SK-N-SH (cell line): ENCODE measurements at regions not wholly inside any gene's neighbourhood (a gene's known extent, or its start where the extent isn't known, plus 50 kb on each side); places are given as distances from the start of the nearest gene placed in this dataset.

Experiments
- CTCF ChIA-PET: fragments of 300-600, 350-600 bp; formaldehyde crosslinking; extraction: SDS; loops from one replicate; lab custom pipeline; 2021; lab: Yijun Ruan, JAX
- POLR2A ChIA-PET: fragments of 350-600 bp; sonication (Branson Sonifier 250); formaldehyde crosslinking; extraction: SDS; loops from one replicate; lab custom pipeline; 2020; ENCODE audit warnings: antibody characterized with exemption, inconsistent platforms; lab: Yijun Ruan, JAX
- DNase-seq: peaks from one replicate; pipeline ENCODE4 v3.0.0; 2012
- H2AFZ ChIP-seq: fragments of 200-600 bp; sonication (generic); 2 replicates; pipeline ENCODE4 v1.8.1; 2016; ENCODE audit warnings: antibody characterized with exemption, mild to moderate bottlenecking, low read depth
- H3F3A ChIP-seq: fragments of 200-600 bp; sonication (generic); replicated peaks from 2 replicates; pipeline ENCODE3; 2016; ENCODE audit warnings: antibody characterized with exemption, mild to moderate bottlenecking; ENCODE audit not compliant: insufficient read depth
- H3K27ac ChIP-seq, 2 experiments: fragments of 200-500 bp in 1 of 2; fragments of 200-600 bp in 1 of 2; sonication (Bioruptor generic) in 1 of 2; sonication (generic), shearing (Covaris generic) in 1 of 2; 2 replicates each; pipeline versions ENCODE4 v1.5.1 to v1.6.1; 2014 to 2016; ENCODE audit warnings: low read depth in 2 of 2, inconsistent platforms in 1 of 2, low read length in 1 of 2, mild to moderate bottlenecking in 1 of 2, mixed read lengths in 1 of 2
- H3K27me3 ChIP-seq: fragments of 200-600 bp; sonication (generic), shearing (Covaris generic); 2 replicates; pipeline ENCODE4 v1.6.1; 2016; ENCODE audit warnings: mixed run types; ENCODE audit not compliant: insufficient read depth
- H3K36me3 ChIP-seq, 2 experiments: fragments of 200-500 bp in 1 of 2; fragments of 200-600 bp in 1 of 2; sonication (Bioruptor generic) in 1 of 2; sonication (generic) in 1 of 2; replicated peaks in 1 of 2; 2 replicates each; pipeline versions ENCODE3 to v1.5.1; 2014 to 2016; ENCODE audit warnings: low read length in 1 of 2, mild to moderate bottlenecking in 1 of 2; ENCODE audit not compliant: insufficient read depth in 2 of 2, control insufficient read depth in 1 of 2
- H3K4me1 ChIP-seq, 2 experiments: fragments of 200-500 bp in 1 of 2; fragments of 200-600 bp in 1 of 2; sonication (Bioruptor generic) in 1 of 2; sonication (generic), shearing (Covaris generic) in 1 of 2; 2 replicates each; pipeline versions ENCODE4 v1.5.1 to v1.6.1; 2014 to 2016; ENCODE audit warnings: low read depth in 1 of 2, low read length in 1 of 2, mixed run types in 1 of 2; ENCODE audit not compliant: insufficient read depth in 2 of 2, control insufficient read depth in 1 of 2
- H3K4me2 ChIP-seq: fragments of 200-600 bp; sonication (generic), shearing (Covaris generic); 2 replicates; pipeline ENCODE4 v1.6.1; 2017; ENCODE audit warnings: mixed run types
- H3K4me3 ChIP-seq, 2 experiments: fragments of 200-500 bp in 1 of 2; fragments of 200-600 bp in 1 of 2; sonication (Bioruptor generic) in 1 of 2; sonication (generic), shearing (Covaris generic) in 1 of 2; 2 replicates each; pipeline versions ENCODE4 v1.5.1 to v1.8.1; 2014 to 2016; ENCODE audit warnings: low read depth in 2 of 2, inconsistent platforms in 1 of 2, low read length in 1 of 2, mild to moderate bottlenecking in 1 of 2, mixed read lengths in 1 of 2, moderate library complexity in 1 of 2
- H3K79me2 ChIP-seq: fragments of 200-600 bp; sonication (generic); 2 replicates; pipeline ENCODE4 v1.8.1; 2017; ENCODE audit warnings: mild to moderate bottlenecking; ENCODE audit not compliant: insufficient read depth
- H3K9ac ChIP-seq: fragments of 200-600 bp; sonication (generic); 2 replicates; pipeline ENCODE4 v1.6.1; 2017; ENCODE audit warnings: mixed run types
- H3K9me2 ChIP-seq: fragments of 200-600 bp; sonication (generic); 2 replicates; pipeline ENCODE4 v1.6.1; 2017; ENCODE audit warnings: mixed run types
- H3K9me3 ChIP-seq: fragments of 200-600 bp; sonication (generic); 2 replicates; pipeline ENCODE4 v1.6.1; 2017; ENCODE audit warnings: mixed run types, mild to moderate bottlenecking, moderate library complexity
- H4K20me1 ChIP-seq: fragments of 200-600 bp; sonication (generic); 2 replicates; pipeline ENCODE4 v1.6.1; 2017; ENCODE audit warnings: mild to moderate bottlenecking, mixed run types; ENCODE audit not compliant: insufficient read depth
- CHD2 ChIP-seq: fragments of 150-350 bp; IDR thresholded peaks from 2 replicates; pipeline ENCODE4 v1.6.1; 2018; ENCODE audit warnings: low read length; ENCODE audit not compliant: partially characterized antibody
- ELF1 ChIP-seq: IDR thresholded peaks from 2 replicates; pipeline ENCODE4 v1.4.0; 2012
- EZH2phosphoT487 ChIP-seq: fragments of 200-600 bp; sonication (generic); IDR thresholded peaks from 2 replicates; pipeline ENCODE4 v1.6.1; 2017; ENCODE audit warnings: low read depth, mixed run types, mild to moderate bottlenecking, antibody characterized with exemption, moderate library complexity, borderline replicate concordance
- GABPA ChIP-seq: IDR thresholded peaks from 2 replicates; pipeline ENCODE4 v1.4.0; 2012; ENCODE audit warnings: low read depth, mild to moderate bottlenecking
- JUND ChIP-seq: IDR thresholded peaks from 2 replicates; pipeline ENCODE4 v1.4.0; 2012
- MXI1 ChIP-seq: IDR thresholded peaks from 2 replicates; pipeline ENCODE4 v1.6.1; 2012; ENCODE audit warnings: mild to moderate bottlenecking, low read depth, low read length, improper control_type of control experiment
- NRF1 ChIP-seq: IDR thresholded peaks from 2 replicates; pipeline ENCODE4 v1.6.1; 2012; ENCODE audit warnings: low read depth, mild to moderate bottlenecking, low read length
- POLR2AphosphoS5 ChIP-seq: IDR thresholded peaks from 2 replicates; pipeline ENCODE4 v1.6.1; 2012; ENCODE audit warnings: low read depth, low read length
- RAD21 ChIP-seq: IDR thresholded peaks from 2 replicates; pipeline ENCODE4 v1.6.1; 2012; ENCODE audit warnings: mild to moderate bottlenecking, low read length
- RCOR1 ChIP-seq: fragments of 150-350 bp; IDR thresholded peaks from 2 replicates; pipeline ENCODE4 v1.6.1; 2017; ENCODE audit warnings: antibody characterized with exemption, low read length
- REST ChIP-seq: IDR thresholded peaks from 2 replicates; pipeline ENCODE4 v1.6.1; 2012; ENCODE audit warnings: mild to moderate bottlenecking, low read depth, low read length, moderate library complexity
- RFX5 ChIP-seq: IDR thresholded peaks from 2 replicates; pipeline ENCODE4 v1.6.1; 2012; ENCODE audit warnings: mild to moderate bottlenecking, improper control_type of control experiment, low read length
- SMC3 ChIP-seq: IDR thresholded peaks from 2 replicates; pipeline ENCODE4 v1.6.1; 2012; ENCODE audit warnings: low read depth, low read length, improper control_type of control experiment
- TEAD4 ChIP-seq: IDR thresholded peaks from 2 replicates; pipeline ENCODE4 v1.4.0; 2012; ENCODE audit warnings: mild to moderate bottlenecking, borderline replicate concordance; ENCODE audit not compliant: insufficient read depth
- WGBS: methylation state at CpG from one replicate; pipeline ENCODE4 v1.1.6; 2017; ENCODE audit warnings: low lambda C conversion rate; 5-methylcytosine and 5-hydroxymethylcytosine counted together
- TF ChIP-seq, protein P1 (sequence below): IDR thresholded peaks from 2 replicates; pipeline ENCODE4 v1.4.0; 2012; ENCODE audit warnings: low read depth, borderline replicate concordance
- TF ChIP-seq, protein P2 (sequence below): fragments of 150-350 bp; IDR thresholded peaks from 2 replicates; pipeline ENCODE4 v1.6.1; 2016; ENCODE audit warnings: mild to moderate bottlenecking, low read depth, low read length

DNA sequence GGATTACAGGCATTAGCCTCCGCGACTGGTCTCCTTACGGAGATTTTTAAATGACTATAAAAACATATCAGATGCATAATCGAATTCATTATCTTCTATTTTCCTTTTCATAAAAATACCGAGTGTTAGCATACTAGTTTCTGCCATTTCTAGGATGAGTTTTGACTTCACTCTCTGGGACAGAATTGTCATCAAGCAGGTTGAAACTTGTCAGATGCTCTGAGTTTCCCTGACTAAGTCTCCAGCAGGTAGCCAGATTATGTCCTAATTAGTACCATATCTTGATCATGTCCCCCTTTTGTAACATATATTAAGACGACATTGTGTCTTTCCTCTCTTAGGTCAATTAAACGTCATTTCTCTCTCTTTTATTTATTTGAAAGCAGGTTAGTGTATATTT lies 103.5 kb upstream of the RASSF8 start:
- H3K4me2 ChIP-seq: no peak overlapping the region
- CTCF ChIA-PET: no interaction called here
- H3K36me3 ChIP-seq: no peaks in the 10 kb centered on the region
- 92% methylated on average over 7 of the region's 7 CpGs for WGBS
- no peak overlapping the region for H3K9ac ChIP-seq
- no peaks in the 10 kb centered on the region for H3F3A ChIP-seq
- no peaks in the 10 kb centered on the region for H3K9me2 ChIP-seq
- TF ChIP-seq REST (no peak), CHD2 (no peak), RFX5 (no peak), RCOR1 (no peak), JUND (no peak), NRF1 (no peak), ELF1 (no peak), MXI1 (no peak), EZH2phosphoT487 (no peak), TEAD4 (no peak)
- no peak overlapping the region for H2AFZ ChIP-seq
- H3K9me3 ChIP-seq: no peaks in the 10 kb centered on the region
- no peak overlapping the region for H3K4me3 ChIP-seq
- H3K4me1 ChIP-seq: no peaks in the 10 kb centered on the region
- POLR2A ChIA-PET: no interaction called here
- H3K27ac ChIP-seq: no peak overlapping the region
- no peak for DNase-seq
- no peaks in the 10 kb centered on the region for H3K79me2 ChIP-seq
- H3K27me3 ChIP-seq: no peaks in the 10 kb centered on the region
- no peaks in the 10 kb centered on the region for H4K20me1 ChIP-seq

GRCh38 chr12:25855716-25856115 lies 102.8 kb upstream of the RASSF8 start:
- ChIA-PET POLR2A (no interaction called here), CTCF (no interaction called here)
- 82% methylated on average over 3 of the region's 3 CpGs for whole genome bisulfite sequencing
- H2AFZ ChIP-seq: no peak overlapping the region
- no peaks in the 10 kb centered on the region for H3K79me2 ChIP-seq
- no peak for DNase-seq
- no peaks in the 10 kb centered on the region for H3K27me3 ChIP-seq
- no peaks in the 10 kb centered on the region for H4K20me1 ChIP-seq
- H3K27ac ChIP-seq: no peak overlapping the region
- no peak overlapping the region for H3K4me3 ChIP-seq
- no peak overlapping the region for H3K4me2 ChIP-seq
- TF ChIP-seq, protein P1, sequence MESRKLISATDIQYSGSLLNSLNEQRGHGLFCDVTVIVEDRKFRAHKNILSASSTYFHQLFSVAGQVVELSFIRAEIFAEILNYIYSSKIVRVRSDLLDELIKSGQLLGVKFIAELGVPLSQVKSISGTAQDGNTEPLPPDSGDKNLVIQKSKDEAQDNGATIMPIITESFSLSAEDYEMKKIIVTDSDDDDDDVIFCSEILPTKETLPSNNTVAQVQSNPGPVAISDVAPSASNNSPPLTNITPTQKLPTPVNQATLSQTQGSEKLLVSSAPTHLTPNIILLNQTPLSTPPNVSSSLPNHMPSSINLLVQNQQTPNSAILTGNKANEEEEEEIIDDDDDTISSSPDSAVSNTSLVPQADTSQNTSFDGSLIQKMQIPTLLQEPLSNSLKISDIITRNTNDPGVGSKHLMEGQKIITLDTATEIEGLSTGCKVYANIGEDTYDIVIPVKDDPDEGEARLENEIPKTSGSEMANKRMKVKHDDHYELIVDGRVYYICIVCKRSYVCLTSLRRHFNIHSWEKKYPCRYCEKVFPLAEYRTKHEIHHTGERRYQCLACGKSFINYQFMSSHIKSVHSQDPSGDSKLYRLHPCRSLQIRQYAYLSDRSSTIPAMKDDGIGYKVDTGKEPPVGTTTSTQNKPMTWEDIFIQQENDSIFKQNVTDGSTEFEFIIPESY: no peak
- TF ChIP-seq MXI1 (no peak), POLR2AphosphoS5 (no peak), EZH2phosphoT487 (no peak), RAD21 (no peak), SMC3 (no peak), RCOR1 (no peak), GABPA (no peak), ELF1 (no peak)
- TF ChIP-seq, protein P2, sequence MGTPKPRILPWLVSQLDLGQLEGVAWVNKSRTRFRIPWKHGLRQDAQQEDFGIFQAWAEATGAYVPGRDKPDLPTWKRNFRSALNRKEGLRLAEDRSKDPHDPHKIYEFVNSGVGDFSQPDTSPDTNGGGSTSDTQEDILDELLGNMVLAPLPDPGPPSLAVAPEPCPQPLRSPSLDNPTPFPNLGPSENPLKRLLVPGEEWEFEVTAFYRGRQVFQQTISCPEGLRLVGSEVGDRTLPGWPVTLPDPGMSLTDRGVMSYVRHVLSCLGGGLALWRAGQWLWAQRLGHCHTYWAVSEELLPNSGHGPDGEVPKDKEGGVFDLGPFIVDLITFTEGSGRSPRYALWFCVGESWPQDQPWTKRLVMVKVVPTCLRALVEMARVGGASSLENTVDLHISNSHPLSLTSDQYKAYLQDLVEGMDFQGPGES: no peak
- H3K9me3 ChIP-seq: no peaks in the 10 kb centered on the region
- no peaks in the 10 kb centered on the region for H3K36me3 ChIP-seq
- no peaks in the 10 kb centered on the region for H3K9me2 ChIP-seq
- H3K4me1 ChIP-seq: no peaks in the 10 kb centered on the region
- no peaks in the 10 kb centered on the region for H3F3A ChIP-seq
- no peak overlapping the region for H3K9ac ChIP-seq
